A549 (cell line): ENCODE measurements at regions not wholly inside any gene's neighbourhood (a gene's known extent, or its start where the extent isn't known, plus 50 kb on each side); places are given as distances from the start of the nearest gene placed in this dataset.

Source experiments
- CHD4 ChIP-seq: fragments of 200-600 bp; sonication (generic); IDR thresholded peaks from 2 replicates; pipeline ENCODE4 v1.6.1; 2016; ENCODE audit warnings: antibody characterized with exemption, mild to moderate bottlenecking, borderline replicate concordance
- CTCF ChIP-seq: fragments of >200 bp; sonication (Bioruptor Twin); formaldehyde crosslinking; IDR thresholded peaks from 3 replicates; pipeline ENCODE4 v1.5.1; 2016
- EHF ChIP-seq: fragments of 250-450 bp; sonication (Bioruptor Pico); IDR thresholded peaks from 2 replicates; pipeline ENCODE4 v1.5.0; 2020; ENCODE audit warnings: mild to moderate bottlenecking
- ELK1 ChIP-seq: fragments of 150-350 bp; IDR thresholded peaks from 2 replicates; pipeline ENCODE4 v1.6.1; 2014; ENCODE audit warnings: low read depth, mild to moderate bottlenecking, low read length
- HOXB13 ChIP-seq: fragments of 250-450 bp; sonication (Bioruptor Pico); IDR thresholded peaks from 2 replicates; pipeline ENCODE4 v1.5.0; 2020; ENCODE audit warnings: low read depth, mild to moderate bottlenecking, moderate library complexity
- MAX ChIP-seq: IDR thresholded peaks from 2 replicates; pipeline ENCODE4 v1.6.1; 2012
- MYC ChIP-seq: IDR thresholded peaks from 2 replicates; pipeline ENCODE4 v1.6.1; 2012; ENCODE audit warnings: mild to moderate bottlenecking, inconsistent platforms, low read length, improper control_type of control experiment, borderline replicate concordance
- POLR2A ChIP-seq: IDR thresholded peaks from 2 replicates; pipeline ENCODE4 v1.6.1; 2012; ENCODE audit warnings: mild to moderate bottlenecking, low read length
- ZFP36 ChIP-seq: fragments of 450-650 bp; IDR thresholded peaks from 2 replicates; pipeline ENCODE4 v1.6.1; 2014; ENCODE audit warnings: borderline replicate concordance; ENCODE audit not compliant: partially characterized antibody

- TF ChIP-seq MAX (no peak), CTCF (no peak), EHF (CRISPR knock-in tag) (no peak), HOXB13 (CRISPR knock-in tag) (no peak), POLR2A (no peak), ELK1 (no peak), CHD4 (no peak), ZFP36 (no peak), MYC (no peak)
Measured at GRCh38 chr5:74295676-74296075, 344.9 kb downstream of the ENC1 start.
